GM23338 (cell line): ENCODE measurements at regions not wholly inside any gene's neighbourhood (a gene's known extent, or its start where the extent isn't known, plus 50 kb on each side); places are given as distances from the start of the nearest gene placed in this dataset.

ENCODE experiments used
- CREB1 ChIP-seq: fragments of 250-450 bp; sonication (Bioruptor Pico); IDR thresholded peaks from 2 replicates; pipeline ENCODE4 v1.5.0; 2020; ENCODE audit warnings: low read depth, mild to moderate bottlenecking, moderate library complexity
- EZH2 ChIP-seq: fragments of 200-600 bp; sonication (generic); IDR thresholded peaks from one replicate; pipeline ENCODE4 v1.8.0; 2017; ENCODE audit warnings: antibody characterized with exemption, mild to moderate bottlenecking, low read depth; ENCODE audit not compliant: unreplicated experiment
- EZH2phosphoT487 ChIP-seq: fragments of 200-600 bp; sonication (generic); IDR thresholded peaks from one replicate; pipeline ENCODE4 v1.8.1; 2018; ENCODE audit warnings: antibody characterized with exemption; ENCODE audit not compliant: unreplicated experiment
- NANOG ChIP-seq: IDR thresholded peaks from 2 replicates; pipeline ENCODE4 v1.6.1; 2016; ENCODE audit warnings: antibody characterized with exemption, borderline replicate concordance
- POLR2AphosphoS5 ChIP-seq: IDR thresholded peaks from 2 replicates; pipeline ENCODE4 v1.6.1; 2016; ENCODE audit warnings: antibody characterized with exemption, low read depth
- TF ChIP-seq, protein P1 (sequence below), 2 experiments: fragments of 200-600 bp in 1 of 2; sonication (generic) in 1 of 2; conservative IDR thresholded peaks; 2 replicates each; pipeline versions ENCODE4 v1.5.1 to v1.6.1; 2016 to 2017; ENCODE audit warnings: antibody characterized with exemption in 2 of 2, low read depth in 2 of 2, mild to moderate bottlenecking in 2 of 2, moderate library complexity in 1 of 2
- TF ChIP-seq, protein P2 (sequence below): IDR thresholded peaks from one replicate; pipeline ENCODE4 v1.6.1; 2018; ENCODE audit warnings: antibody characterized with exemption; ENCODE audit not compliant: unreplicated experiment
- TF ChIP-seq, protein P3 (sequence below): IDR thresholded peaks from 2 replicates; pipeline ENCODE4 v1.6.1; 2016; ENCODE audit warnings: antibody characterized with exemption

DNA sequence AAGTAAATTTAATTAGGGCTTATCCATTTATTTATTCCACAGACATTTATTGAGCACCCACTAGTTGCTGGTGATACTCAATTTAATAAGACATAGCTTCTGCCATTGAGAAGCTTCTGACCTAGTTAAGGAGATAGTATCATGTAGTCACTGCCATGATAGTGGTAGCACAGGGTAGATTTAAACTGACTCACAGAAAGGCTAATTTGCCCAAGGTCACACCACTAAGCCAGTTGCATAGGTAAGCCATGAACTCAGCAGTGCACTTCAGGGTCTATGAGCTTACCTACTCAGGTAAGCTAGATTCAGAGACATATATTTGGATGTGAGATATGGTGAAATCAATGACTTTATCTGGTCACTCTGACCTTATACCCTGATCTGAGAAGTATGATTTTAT lies 168.4 kb downstream of the TNFSF18 start:
- TF ChIP-seq POLR2AphosphoS5 (no peak), EZH2phosphoT487 (no peak), CREB1 (CRISPR knock-in tag) (no peak), EZH2 (no peak), NANOG (no peak)
- TF ChIP-seq, protein P1, sequence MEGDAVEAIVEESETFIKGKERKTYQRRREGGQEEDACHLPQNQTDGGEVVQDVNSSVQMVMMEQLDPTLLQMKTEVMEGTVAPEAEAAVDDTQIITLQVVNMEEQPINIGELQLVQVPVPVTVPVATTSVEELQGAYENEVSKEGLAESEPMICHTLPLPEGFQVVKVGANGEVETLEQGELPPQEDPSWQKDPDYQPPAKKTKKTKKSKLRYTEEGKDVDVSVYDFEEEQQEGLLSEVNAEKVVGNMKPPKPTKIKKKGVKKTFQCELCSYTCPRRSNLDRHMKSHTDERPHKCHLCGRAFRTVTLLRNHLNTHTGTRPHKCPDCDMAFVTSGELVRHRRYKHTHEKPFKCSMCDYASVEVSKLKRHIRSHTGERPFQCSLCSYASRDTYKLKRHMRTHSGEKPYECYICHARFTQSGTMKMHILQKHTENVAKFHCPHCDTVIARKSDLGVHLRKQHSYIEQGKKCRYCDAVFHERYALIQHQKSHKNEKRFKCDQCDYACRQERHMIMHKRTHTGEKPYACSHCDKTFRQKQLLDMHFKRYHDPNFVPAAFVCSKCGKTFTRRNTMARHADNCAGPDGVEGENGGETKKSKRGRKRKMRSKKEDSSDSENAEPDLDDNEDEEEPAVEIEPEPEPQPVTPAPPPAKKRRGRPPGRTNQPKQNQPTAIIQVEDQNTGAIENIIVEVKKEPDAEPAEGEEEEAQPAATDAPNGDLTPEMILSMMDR (conservative IDR thresholded peaks at IDR 0.05; ENCODE audit: low read depth in 2 of 2) = no peak
- TF ChIP-seq, protein P2, sequence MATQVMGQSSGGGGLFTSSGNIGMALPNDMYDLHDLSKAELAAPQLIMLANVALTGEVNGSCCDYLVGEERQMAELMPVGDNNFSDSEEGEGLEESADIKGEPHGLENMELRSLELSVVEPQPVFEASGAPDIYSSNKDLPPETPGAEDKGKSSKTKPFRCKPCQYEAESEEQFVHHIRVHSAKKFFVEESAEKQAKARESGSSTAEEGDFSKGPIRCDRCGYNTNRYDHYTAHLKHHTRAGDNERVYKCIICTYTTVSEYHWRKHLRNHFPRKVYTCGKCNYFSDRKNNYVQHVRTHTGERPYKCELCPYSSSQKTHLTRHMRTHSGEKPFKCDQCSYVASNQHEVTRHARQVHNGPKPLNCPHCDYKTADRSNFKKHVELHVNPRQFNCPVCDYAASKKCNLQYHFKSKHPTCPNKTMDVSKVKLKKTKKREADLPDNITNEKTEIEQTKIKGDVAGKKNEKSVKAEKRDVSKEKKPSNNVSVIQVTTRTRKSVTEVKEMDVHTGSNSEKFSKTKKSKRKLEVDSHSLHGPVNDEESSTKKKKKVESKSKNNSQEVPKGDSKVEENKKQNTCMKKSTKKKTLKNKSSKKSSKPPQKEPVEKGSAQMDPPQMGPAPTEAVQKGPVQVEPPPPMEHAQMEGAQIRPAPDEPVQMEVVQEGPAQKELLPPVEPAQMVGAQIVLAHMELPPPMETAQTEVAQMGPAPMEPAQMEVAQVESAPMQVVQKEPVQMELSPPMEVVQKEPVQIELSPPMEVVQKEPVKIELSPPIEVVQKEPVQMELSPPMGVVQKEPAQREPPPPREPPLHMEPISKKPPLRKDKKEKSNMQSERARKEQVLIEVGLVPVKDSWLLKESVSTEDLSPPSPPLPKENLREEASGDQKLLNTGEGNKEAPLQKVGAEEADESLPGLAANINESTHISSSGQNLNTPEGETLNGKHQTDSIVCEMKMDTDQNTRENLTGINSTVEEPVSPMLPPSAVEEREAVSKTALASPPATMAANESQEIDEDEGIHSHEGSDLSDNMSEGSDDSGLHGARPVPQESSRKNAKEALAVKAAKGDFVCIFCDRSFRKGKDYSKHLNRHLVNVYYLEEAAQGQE = no peak
- TF ChIP-seq, protein P3, sequence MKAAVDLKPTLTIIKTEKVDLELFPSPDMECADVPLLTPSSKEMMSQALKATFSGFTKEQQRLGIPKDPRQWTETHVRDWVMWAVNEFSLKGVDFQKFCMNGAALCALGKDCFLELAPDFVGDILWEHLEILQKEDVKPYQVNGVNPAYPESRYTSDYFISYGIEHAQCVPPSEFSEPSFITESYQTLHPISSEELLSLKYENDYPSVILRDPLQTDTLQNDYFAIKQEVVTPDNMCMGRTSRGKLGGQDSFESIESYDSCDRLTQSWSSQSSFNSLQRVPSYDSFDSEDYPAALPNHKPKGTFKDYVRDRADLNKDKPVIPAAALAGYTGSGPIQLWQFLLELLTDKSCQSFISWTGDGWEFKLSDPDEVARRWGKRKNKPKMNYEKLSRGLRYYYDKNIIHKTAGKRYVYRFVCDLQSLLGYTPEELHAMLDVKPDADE = no peak
